ENCODE measurements at regions not wholly inside any gene's neighbourhood (a gene's known extent, or its start where the extent isn't known, plus 50 kb on each side); places are given as distances from the start of the nearest gene placed in this dataset.

- Histone ChIP-seq H3K14ac (ENCODE audit: insufficient read length) (no peak overlapping the region), H3K79me1 (ENCODE audit: low read depth, low read length) (no peaks in the 10 kb centered on the region), H2BK12ac (ENCODE audit: low read depth, low read length) (no peak overlapping the region), H4K91ac (replicated peaks; ENCODE audit: insufficient read length, low read length) (no peak overlapping the region), H3K27ac (ENCODE audit: low read depth, low read length) (no peak overlapping the region), H2AK5ac (ENCODE audit: low read depth, low read length) (no peak overlapping the region), H3K79me2 (ENCODE audit: control insufficient read depth in 1 of 2, insufficient read depth in 2 of 2, low read length in 2 of 2) (no peaks in the 10 kb centered on the region), H2BK20ac (ENCODE audit: low read length) (no peak overlapping the region), H3K9me3 (ENCODE audit: insufficient read depth in 2 of 2, low read depth in 1 of 2, low read length in 1 of 2) (no peaks in the 10 kb centered on the region), H2AFZ (ENCODE audit: low read length) (no peak overlapping the region), H4K5ac (ENCODE audit: insufficient read length, low read depth, low read length) (no peak overlapping the region), H4K8ac (ENCODE audit: extremely low read depth, insufficient read depth, low read length) (no peak overlapping the region), H3K9ac (replicated peaks in 1 of 4; ENCODE audit: extremely low read depth in 1 of 4, low read depth in 3 of 4, low read length in 3 of 4) (no peak overlapping the region), H2BK15ac (ENCODE audit: low read length) (no peak overlapping the region), H3K56ac (replicated peaks; ENCODE audit: insufficient read length, low read depth, low read length) (no peak overlapping the region), H3K36me3 (ENCODE audit: control insufficient read depth in 2 of 4, insufficient read depth in 4 of 4, low read length in 3 of 4) (no peaks in the 10 kb centered on the region), H3K27me3 (replicated peaks in 1 of 4; ENCODE audit: control insufficient read depth in 3 of 4, extremely low read depth in 1 of 4, insufficient read depth in 3 of 4, low read length in 3 of 4) (no peaks in the 10 kb centered on the region), H3K23me2 (ENCODE audit: low read depth, low read length) (no peaks in the 10 kb centered on the region), H3K23ac (ENCODE audit: insufficient read length) (no peak overlapping the region), H3K4ac (replicated peaks; ENCODE audit: insufficient read length, low read depth, low read length) (no peak overlapping the region), H2BK5ac (ENCODE audit: low read depth, low read length) (no peak overlapping the region), H4K20me1 (replicated peaks in 1 of 2; ENCODE audit: control insufficient read depth in 1 of 2, insufficient read depth in 2 of 2, low read length in 2 of 2) (no peaks in the 10 kb centered on the region), H3K18ac (ENCODE audit: extremely low read depth, low read length) (no peak overlapping the region), H2BK120ac (replicated peaks; ENCODE audit: low read depth, low read length) (no peak overlapping the region), H3K4me2 (ENCODE audit: insufficient read depth in 1 of 2, low read depth in 2 of 2, low read length in 2 of 2) (no peak overlapping the region), H3K4me3 (ENCODE audit: extremely low read depth in 1 of 4, insufficient read depth in 2 of 4, low read depth in 3 of 4, low read length in 4 of 4) (no peak overlapping the region), H3K4me1 (replicated peaks in 1 of 4; ENCODE audit: control insufficient read depth in 3 of 4, insufficient read depth in 4 of 4, low read length in 3 of 4) (no peaks in the 10 kb centered on the region)
- DNase-seq (ENCODE audit: low read depth in 1 of 2, low spot score in 2 of 2) (no peak), FAIRE-seq (no peak)
- CTCF ChIA-PET (ENCODE audit: partially characterized antibody): no interaction called here
- WGBS, 2 experiments (ENCODE audit: extremely low coverage in 1 of 2, insufficient coverage in 1 of 2, insufficient read length in 1 of 2, insufficient replicate concordance in 2 of 2, low coverage in 1 of 2, low lambda C conversion rate in 2 of 2, missing lambda C conversion rate in 1 of 2): 83% methylated on average over 1 of the region's 1 CpG; no CpG with 5 or more reads in 1 of the 2 experiments
- POLR2A ChIA-PET (ENCODE audit: partially characterized antibody): no interaction called here
- no peak for TF ChIP-seq NRF1 (IDR thresholded peaks at IDR 0.05; ENCODE audit: low read depth, low read length)
- TF ChIP-seq RXRA (IDR thresholded peaks at IDR 0.05; ENCODE audit: insufficient read depth, low read depth, low read length): no peak
- TF ChIP-seq POLR2A (IDR thresholded peaks at IDR 0.05; ENCODE audit: control extremely low read depth in 1 of 2, low read depth in 2 of 2, low read length in 2 of 2): no peak
These were observed 316.1 kb downstream of the PTH2R start for GRCh38 chr2:208722731-208723130.
